Smooth muscle cell (in vitro differentiated cells): ENCODE measurements at regions not wholly inside any gene's neighbourhood (a gene's known extent, or its start where the extent isn't known, plus 50 kb on each side); places are given as distances from the start of the nearest gene placed in this dataset.

Experiments
- DNase-seq: peaks from one replicate; lab custom pipeline; 2025; ENCODE audit not compliant: unreplicated experiment; lab: John Stamatoyannopoulos, UW
- H2AFZ ChIP-seq: fragments of 200-600 bp; sonication (generic); 2 replicates; pipeline ENCODE4 v1.6.0; 2016; ENCODE audit warnings: antibody characterized with exemption, low read depth, mild to moderate bottlenecking
- H3F3A ChIP-seq: fragments of 200-600 bp; sonication (generic); 2 replicates; pipeline ENCODE4 v1.6.0; 2017; ENCODE audit warnings: antibody characterized with exemption, low read depth
- H3K27ac ChIP-seq: fragments of 200-600 bp; sonication (generic); 2 replicates; pipeline ENCODE4 v1.5.1; 2016; ENCODE audit warnings: low read depth, mild to moderate bottlenecking
- H3K27me3 ChIP-seq: fragments of 200-600 bp; sonication (generic); 2 replicates; pipeline ENCODE4 v1.6.1; 2016; ENCODE audit warnings: low read depth, mild to moderate bottlenecking
- H3K36me3 ChIP-seq: fragments of 200-600 bp; sonication (generic); 2 replicates; pipeline ENCODE4 v1.5.1; 2016; ENCODE audit warnings: low read depth
- H3K4me1 ChIP-seq: fragments of 200-600 bp; sonication (generic); 2 replicates; pipeline ENCODE4 v1.5.1; 2016; ENCODE audit warnings: low read depth
- H3K4me2 ChIP-seq: fragments of 200-600 bp; sonication (generic); 2 replicates; pipeline ENCODE4 v1.6.0; 2016; ENCODE audit warnings: mild to moderate bottlenecking
- H3K4me3 ChIP-seq: fragments of 200-600 bp; sonication (generic); 2 replicates; pipeline ENCODE4 v1.5.1; 2016; ENCODE audit warnings: mild to moderate bottlenecking
- H3K79me2 ChIP-seq: fragments of 200-600 bp; sonication (generic); 2 replicates; pipeline ENCODE4 v1.6.0; 2016; ENCODE audit warnings: low read depth, mild to moderate bottlenecking
- H3K9ac ChIP-seq: fragments of 200-600 bp; sonication (generic); 2 replicates; pipeline ENCODE4 v1.6.0; 2016; ENCODE audit warnings: low read depth
- H3K9me3 ChIP-seq: fragments of 200-600 bp; sonication (generic); replicated peaks from 2 replicates; pipeline ENCODE4 v1.5.1; 2016; ENCODE audit warnings: low read depth
- H4K20me1 ChIP-seq: fragments of 200-600 bp; sonication (generic); 2 replicates; pipeline ENCODE4 v1.6.0; 2016; ENCODE audit warnings: low read depth
- WGBS: methylation state at CpG from one replicate; pipeline ENCODE4 v1.1.7; 2016; ENCODE audit warnings: low lambda C conversion rate; 5-methylcytosine and 5-hydroxymethylcytosine counted together
- TF ChIP-seq, protein P1 (sequence below): fragments of 200-600 bp; sonication (generic); IDR thresholded peaks from 2 replicates; pipeline ENCODE4 v1.5.1; 2017; ENCODE audit warnings: borderline replicate concordance, mild to moderate bottlenecking, antibody characterized with exemption; ENCODE audit not compliant: insufficient read depth, poor library complexity, severe bottlenecking

DNA sequence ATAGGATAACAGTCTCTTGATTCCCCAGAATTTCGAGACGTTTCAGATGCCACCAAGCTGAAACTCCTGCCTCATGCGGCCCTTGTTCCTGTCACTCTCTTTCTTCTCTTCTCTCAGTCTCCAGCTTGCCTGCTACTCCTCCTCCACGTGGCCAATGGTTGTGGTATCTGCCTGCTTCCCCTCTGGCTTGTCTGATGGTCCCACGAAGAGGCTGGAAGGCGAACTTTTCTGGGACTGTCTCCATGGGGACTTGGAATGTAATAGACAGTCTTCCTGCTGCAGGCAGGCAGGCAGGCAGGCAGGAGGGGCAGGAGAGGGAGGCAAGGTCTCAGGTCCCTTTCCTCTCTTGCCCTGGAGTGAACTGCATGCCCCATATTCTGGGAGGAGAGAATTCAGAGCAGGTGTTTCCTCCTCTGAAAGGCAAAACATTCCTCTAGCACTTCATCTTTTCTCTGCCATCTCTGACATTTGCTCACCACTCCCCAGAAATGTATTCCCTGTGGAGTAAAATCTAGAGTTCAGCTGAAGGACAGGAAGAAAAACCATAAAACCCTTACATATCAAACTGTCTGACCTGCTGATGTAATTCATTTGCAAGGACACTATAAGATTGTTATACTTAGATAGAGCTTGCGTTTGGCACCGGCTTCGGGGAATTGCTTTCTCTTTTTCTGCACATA, 64.1 kb upstream of the GNG12 start:
- TF ChIP-seq, protein P1, sequence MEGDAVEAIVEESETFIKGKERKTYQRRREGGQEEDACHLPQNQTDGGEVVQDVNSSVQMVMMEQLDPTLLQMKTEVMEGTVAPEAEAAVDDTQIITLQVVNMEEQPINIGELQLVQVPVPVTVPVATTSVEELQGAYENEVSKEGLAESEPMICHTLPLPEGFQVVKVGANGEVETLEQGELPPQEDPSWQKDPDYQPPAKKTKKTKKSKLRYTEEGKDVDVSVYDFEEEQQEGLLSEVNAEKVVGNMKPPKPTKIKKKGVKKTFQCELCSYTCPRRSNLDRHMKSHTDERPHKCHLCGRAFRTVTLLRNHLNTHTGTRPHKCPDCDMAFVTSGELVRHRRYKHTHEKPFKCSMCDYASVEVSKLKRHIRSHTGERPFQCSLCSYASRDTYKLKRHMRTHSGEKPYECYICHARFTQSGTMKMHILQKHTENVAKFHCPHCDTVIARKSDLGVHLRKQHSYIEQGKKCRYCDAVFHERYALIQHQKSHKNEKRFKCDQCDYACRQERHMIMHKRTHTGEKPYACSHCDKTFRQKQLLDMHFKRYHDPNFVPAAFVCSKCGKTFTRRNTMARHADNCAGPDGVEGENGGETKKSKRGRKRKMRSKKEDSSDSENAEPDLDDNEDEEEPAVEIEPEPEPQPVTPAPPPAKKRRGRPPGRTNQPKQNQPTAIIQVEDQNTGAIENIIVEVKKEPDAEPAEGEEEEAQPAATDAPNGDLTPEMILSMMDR, result no peak
- WGBS, result 76% methylated on average over 9 of the region's 9 CpGs
- no peak overlapping the region for H3K4me3 ChIP-seq
- no peak overlapping the region for H2AFZ ChIP-seq
- H3K27ac ChIP-seq, result no peak overlapping the region
- H4K20me1 ChIP-seq, result no peaks in the 10 kb centered on the region
- no peaks in the 10 kb centered on the region for H3K9me3 ChIP-seq
- H3K4me2 ChIP-seq, result no peak overlapping the region
- no peaks in the 10 kb centered on the region for H3K4me1 ChIP-seq
- no peaks in the 10 kb centered on the region for H3F3A ChIP-seq
- no peak for DNase-seq
- no peaks in the 10 kb centered on the region for H3K27me3 ChIP-seq
- no peak overlapping the region for H3K9ac ChIP-seq
- no peaks in the 10 kb centered on the region for H3K79me2 ChIP-seq
- H3K36me3 ChIP-seq, result no peaks in the 10 kb centered on the region

DNA sequence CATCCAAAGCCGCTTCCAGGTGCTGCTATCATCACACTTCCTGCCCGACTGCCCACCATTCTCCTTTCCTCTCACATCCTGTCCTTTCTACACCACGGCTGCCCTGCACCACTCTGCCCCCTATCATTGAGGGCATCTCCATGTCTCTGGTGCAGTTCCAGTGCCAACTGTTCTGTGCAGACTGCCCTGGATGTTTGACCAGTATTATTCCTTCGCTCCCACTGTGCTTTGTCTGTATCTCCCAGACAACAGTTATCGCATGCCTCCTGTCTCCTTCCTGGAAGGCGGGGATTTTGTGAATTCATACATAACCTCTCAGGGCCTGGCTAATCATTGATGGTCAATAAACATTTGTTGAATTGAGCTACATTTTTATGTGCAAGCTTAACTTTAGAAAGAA, 63.6 kb upstream of the GNG12 start:
- Histone ChIP-seq H3F3A (no peaks in the 10 kb centered on the region), H3K9ac (no peak overlapping the region), H3K36me3 (no peaks in the 10 kb centered on the region), H3K4me2 (no peak overlapping the region), H3K4me3 (no peak overlapping the region), H3K79me2 (no peaks in the 10 kb centered on the region), H2AFZ (no peak overlapping the region), H3K9me3 (no peaks in the 10 kb centered on the region), H3K27ac (no peak overlapping the region), H4K20me1 (no peaks in the 10 kb centered on the region), H3K4me1 (no peaks in the 10 kb centered on the region), H3K27me3 (no peaks in the 10 kb centered on the region)
- TF ChIP-seq, protein P1, result no peak
- DNase-seq, result no peak
- 93% methylated on average over 6 of the region's 6 CpGs for WGBS

DNA sequence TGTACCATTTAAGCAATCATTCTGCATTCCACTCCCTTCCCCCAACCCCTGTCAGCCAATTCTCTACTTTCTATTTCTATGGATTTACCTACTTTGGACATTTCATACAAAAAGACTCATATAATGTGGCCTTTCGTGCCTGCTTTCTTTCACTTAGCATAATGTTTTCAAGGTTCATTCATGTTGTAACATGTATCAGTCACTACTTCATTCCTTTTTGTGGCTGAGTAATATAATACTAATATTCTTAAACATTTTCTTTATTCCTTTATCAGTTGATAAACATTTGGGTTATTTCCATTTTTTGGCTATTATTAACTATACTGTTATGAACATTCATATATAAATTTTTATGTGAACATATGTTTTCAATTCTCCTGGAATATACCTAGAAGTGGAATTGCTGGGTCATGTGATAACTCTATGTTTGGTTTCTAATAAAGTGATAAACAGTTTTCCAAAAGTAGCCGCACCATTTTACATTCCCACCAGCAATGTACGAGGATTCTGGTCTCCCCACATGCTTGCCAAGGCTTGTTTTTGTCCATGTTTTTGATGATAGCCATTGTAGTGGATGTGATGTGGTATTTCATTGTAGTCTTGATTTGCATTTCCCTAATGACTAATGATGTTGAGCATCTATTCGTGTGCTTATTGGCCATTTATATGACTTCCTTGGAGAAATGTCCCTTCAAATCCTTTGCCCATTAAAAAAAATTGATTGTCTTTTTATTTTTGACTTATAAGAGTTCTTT, 61.9 kb upstream of the GNG12 start:
- Histone ChIP-seq H3K79me2 (no peaks in the 10 kb centered on the region), H3F3A (peaks cover 8% of the 10 kb centered on the region), H3K27ac (peak overlapping the region; percentile 7), H3K9me3 (no peaks in the 10 kb centered on the region), H2AFZ (no peak overlapping the region), H4K20me1 (no peaks in the 10 kb centered on the region), H3K9ac (no peak overlapping the region), H3K4me2 (no peak overlapping the region), H3K27me3 (no peaks in the 10 kb centered on the region), H3K4me1 (peaks cover 7% of the 10 kb centered on the region), H3K4me3 (no peak overlapping the region), H3K36me3 (no peaks in the 10 kb centered on the region)
- DNase-seq, result no peak
- TF ChIP-seq, protein P1, result no peak
- 86% methylated on average over 4 of the region's 4 CpGs for WGBS

DNA sequence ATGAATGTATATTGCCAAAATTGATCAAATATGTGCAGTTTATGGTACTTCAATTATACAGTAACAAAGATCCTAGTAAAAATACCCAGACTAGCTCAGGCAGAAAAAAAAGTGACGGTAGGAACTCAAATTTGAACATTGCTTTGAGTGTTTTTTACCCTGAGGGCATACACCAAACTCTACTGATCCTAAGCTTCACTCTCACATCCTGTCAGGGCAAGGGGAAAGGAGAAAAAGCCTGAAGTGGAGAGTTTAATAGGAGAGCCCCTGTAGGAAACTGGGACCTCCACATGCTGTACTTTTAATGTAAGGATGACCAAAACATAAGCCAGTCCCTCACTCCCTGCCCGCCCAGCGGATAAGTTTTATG, 59.8 kb upstream of the GNG12 start:
- Histone ChIP-seq H2AFZ (no peak overlapping the region), H4K20me1 (no peaks in the 10 kb centered on the region), H3K4me2 (no peak overlapping the region), H3K36me3 (no peaks in the 10 kb centered on the region), H3F3A (peaks cover 16% of the 10 kb centered on the region), H3K79me2 (no peaks in the 10 kb centered on the region), H3K27me3 (no peaks in the 10 kb centered on the region), H3K9me3 (no peaks in the 10 kb centered on the region), H3K9ac (no peak overlapping the region), H3K27ac (no peak overlapping the region), H3K4me1 (peaks cover 23% of the 10 kb centered on the region), H3K4me3 (no peak overlapping the region)
- 78% methylated on average over 3 of the region's 3 CpGs for whole genome bisulfite sequencing
- no peak for DNase-seq
- TF ChIP-seq, protein P1, result no peak
